ENCODE measurements at regions not wholly inside any gene's neighbourhood (a gene's known extent, or its start where the extent isn't known, plus 50 kb on each side); places are given as distances from the start of the nearest gene placed in this dataset.

- TF ChIP-seq POLR2A (IDR thresholded peaks at IDR 0.05; ENCODE audit: low read depth, low read length) (no peak), POLR2AphosphoS5 (IDR thresholded peaks at IDR 0.05; ENCODE audit: low read depth, low read length) (no peak), TAF1 (IDR thresholded peaks at IDR 0.05; ENCODE audit: borderline replicate concordance, low read depth, low read length) (no peak)
These were observed 346.4 kb upstream of the NPSR1 start for GRCh38 chr7:34311591-34311990.

Measured in GM12892 (cell line).